NCI-H1092 treated with DMSO at 0.1 percent for 48 hours (cell line): ENCODE measurements at regions not wholly inside any gene's neighbourhood (a gene's known extent, or its start where the extent isn't known, plus 50 kb on each side); places are given as distances from the start of the nearest gene placed in this dataset.
A peak's percentile ranks its signal among the peaks of the same experiment; 100 is the strongest.

ENCODE experiments used
- DNase-seq: peaks from one replicate; lab custom pipeline; 2025; lab: John Stamatoyannopoulos, UW

DNA sequence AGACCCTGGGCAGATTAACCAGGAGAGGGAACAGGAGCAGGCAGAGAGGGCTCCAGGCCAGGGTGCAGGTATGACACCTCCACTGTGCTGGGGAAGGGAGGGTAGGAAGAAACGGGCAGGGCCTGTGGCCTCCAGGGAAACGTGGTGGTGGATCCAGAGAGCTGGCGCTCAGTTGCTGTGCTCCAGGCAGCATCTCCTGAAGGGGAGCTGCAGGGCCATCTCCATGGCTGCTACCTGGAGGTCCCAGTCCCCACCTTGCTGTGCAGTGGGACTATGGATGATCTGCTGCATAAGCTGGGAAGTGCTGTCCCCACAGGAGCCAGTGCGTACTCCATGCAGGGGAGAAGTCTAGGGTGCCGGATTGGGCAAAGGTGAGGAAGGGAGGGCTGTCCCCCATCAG, 125.9 kb upstream of the RUNX3 start:
- DNase-seq, result no peak

DNA sequence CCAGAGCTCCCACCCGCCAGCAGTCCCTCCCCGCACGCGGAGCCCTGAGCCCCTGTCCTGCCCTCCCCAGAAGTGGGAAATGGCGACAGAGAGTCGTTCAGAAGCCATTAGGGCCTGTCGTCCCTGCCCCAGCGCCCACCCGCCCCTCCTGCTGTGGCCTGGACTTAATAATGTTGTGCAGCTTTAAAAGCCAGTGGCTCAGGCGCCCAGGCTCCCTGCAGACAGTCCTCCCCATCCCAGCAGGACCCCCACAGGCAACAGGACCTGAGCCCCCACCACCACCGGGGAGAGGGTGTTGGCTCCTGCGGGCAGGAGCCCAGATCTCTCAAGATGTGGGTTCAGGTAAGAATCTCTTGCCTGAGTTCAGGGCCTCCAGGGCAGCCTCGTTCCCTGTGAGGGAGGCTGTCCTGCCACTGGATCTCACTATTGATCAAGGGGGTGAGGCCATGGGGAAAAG, 125.3 kb upstream of the RUNX3 start:
- no peak for DNase-seq

DNA sequence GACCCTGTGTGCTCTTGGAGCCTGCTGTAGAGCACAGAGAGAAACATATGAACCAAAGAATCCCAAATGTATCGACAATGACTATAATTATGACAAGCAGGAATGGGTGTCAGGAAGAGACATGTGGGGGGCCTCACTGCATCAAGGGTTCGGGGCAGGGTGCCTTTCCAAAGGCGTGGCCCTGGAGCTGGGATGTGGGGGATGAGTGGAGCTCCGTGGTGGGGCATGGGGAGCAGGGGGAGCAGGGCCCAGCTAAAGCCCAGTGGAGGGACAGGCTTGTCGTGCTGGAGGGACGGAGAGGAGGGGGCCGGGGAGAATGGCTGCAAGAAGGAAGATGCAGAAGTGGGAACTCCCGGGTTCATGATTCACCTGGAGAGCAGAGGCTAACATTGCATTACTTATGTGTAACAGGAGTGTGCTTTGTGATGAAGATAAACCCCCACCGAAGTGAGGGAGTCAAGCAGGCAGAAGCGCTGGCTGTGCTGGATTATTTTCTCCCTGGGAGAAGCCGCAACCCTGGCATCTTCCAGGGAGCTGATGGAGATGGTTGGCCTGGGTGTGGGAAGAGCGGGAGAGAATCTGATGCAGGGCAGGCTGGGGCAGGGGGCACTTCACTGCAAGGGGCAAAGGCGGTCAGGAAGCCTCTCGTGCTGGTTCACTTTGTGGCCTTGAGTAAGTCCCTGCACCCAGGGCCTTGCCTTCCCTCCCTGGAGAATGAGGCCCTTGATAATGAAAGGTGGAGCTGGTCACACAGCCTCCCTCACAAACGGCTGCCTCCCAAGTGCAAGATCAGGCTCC, 124.6 kb upstream of the RUNX3 start:
- DNase-seq, result no peak

DNA sequence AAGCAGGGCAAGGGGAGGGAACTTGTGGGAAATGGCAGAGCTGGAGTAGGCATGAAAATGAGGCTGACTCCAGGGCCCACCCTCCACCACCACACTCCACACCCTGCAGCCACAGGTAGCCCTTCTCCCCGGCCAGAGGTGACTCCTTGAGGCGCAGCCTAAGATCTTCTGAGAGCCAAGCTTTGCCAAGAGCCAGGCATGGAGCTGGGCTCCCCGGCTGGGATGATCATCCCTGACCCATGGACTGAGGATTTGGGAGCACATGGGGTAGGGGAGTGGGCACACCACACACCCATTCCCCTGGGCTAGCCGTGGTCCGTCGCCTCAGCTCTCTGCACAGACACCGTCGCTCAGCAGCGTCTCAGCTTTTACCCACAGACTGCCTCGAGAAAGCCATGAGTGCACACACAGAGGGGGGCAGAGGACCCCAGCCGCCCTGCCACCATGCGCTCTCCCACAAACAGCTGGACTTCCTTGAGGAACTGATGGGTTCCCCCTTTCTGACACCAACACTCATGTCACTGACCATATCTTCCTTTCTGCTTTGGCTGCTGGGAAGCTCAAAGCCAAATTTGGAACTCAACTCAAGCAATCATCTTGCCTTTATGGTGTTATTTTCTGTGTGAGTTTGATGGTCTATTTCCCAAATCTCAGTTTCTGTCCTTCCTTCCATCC, 123.6 kb upstream of the RUNX3 start:
- DNase-seq, result no peak

DNA sequence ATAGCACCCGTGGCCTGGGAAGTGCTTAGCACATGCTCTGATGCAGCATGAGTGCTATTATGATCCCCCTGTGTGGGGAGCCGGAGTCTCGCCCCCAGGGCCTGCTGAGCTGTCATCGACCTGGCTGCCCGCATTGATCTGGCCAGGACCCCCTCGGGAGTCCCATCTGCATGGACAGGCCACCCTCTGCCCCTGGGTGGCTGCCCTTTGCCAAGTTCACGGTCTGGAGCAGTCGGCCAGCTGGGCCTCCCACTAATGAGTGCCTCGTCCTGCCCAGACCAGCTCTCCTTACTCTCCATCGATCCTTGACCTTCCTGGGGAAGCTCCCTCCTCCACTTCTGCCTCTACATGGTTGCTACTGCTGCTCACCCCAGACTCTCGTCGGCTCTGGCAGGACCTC, 121.8 kb upstream of the RUNX3 start:
- no peak for DNase-seq

DNA sequence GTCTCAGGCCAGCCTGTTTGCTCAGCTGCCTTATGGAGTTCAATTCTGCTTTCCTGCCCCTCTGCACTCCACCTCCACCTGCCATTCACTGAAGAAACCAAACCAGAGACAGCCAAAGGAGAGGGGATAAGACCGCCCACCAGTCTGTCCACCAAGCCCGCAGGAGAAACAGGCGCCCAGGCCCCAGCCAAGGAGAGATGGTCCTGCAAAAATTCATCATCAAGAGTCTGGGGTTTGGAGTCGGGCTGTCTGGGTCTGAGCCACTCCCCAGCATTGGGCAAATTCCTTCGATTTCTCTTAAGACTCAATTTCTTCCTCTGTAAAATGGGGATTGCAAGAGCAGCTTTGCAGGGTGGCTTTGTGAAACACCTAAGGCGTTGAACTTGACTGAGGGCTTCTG, 121.4 kb upstream of the RUNX3 start:
- peak; percentile 69 for DNase-seq

DNA sequence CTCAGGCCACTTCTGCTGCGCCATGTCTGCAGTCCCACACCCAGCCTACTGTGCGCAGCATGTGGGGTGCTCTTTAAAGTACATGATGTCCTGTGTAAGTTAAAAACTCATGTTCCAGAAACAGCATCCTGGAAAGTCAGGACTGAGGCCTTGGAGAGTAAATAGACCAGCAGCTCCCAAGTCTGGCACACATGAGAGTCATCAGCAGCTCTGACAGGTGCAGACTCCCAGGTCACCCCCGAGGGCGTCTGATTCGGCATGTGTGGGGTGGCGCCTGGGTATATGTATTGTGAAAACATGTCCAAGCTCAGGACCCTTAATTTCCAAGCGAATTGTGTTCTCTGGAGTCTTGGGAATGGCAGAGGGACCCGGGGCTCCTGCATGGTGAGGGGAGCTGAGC, 120.1 kb upstream of the RUNX3 start:
- DNase-seq, result no peak

DNA sequence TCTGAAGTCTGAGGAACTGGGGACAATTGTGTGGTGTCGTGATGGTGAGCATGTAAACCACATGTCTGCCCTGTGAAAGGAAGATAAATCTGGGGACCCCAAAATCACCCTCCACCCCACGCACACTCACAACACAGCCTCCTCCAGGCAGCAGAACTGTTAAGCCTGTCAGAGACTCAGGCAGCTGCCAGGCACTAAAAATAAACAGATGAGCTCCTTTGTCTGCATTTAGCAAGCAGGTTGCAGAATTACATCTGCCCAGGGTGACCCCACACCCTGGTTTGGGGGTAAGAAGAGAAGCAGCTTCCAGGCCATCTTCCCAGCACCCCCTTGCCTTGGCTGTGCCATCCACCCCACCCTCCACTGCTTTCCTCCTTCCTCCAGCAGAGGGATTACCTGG, 119.1 kb upstream of the RUNX3 start:
- no peak for DNase-seq

DNA sequence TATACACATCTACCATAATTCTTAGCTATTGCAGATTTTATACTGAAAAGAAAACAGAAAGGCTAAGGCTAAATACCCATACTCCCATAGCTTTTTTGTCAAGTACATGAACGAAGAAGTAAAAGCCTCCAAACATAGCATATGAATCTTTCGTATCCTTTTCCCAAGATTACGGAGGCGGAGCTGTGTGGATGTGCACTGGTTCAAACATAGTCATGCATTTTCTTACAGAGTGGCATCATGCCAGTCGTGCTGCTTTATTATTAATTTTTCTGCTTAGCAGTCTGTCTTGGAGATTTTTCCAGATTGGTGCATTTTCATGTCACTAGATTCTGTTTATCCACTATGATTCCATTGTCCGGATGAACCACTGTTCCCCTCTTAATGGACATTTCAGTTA, 118.7 kb upstream of the RUNX3 start:
- DNase-seq, result no peak

DNA sequence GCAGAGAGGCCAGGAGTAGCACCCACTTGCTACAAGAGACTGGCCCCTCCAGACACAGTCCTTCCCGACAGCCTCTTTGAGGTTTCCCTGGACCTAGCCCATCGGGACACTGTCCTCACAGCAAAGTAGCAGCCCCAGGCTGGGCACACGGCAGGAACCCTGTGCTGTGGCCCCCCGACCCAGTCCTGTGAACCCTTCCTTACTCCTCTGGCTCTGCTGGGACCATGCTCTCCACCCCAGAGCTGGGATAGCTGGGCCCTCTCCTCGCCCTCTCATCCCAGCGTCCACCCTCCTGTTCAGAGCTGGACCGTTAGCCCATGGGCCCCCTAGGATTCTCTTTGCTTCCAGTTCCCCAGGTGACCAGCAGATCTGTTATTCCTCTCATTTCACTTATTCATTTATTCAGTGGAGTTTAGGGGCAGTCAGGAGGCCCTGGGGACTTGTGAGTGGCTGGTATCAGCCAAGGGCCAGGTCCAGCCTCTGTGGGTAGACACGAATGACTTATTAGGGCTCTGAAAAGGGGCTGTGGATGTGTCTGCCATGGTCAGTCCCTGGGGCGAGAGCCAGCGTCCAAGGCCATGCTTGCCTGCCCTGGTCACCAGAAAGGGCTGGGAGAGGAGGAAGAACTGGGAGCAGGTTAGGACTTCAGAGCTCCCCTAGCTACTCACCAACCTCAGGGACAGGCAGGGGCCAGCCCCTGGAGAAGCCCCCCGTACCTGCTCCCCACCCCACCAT, 117.6 kb upstream of the RUNX3 start:
- no peak for DNase-seq

DNA sequence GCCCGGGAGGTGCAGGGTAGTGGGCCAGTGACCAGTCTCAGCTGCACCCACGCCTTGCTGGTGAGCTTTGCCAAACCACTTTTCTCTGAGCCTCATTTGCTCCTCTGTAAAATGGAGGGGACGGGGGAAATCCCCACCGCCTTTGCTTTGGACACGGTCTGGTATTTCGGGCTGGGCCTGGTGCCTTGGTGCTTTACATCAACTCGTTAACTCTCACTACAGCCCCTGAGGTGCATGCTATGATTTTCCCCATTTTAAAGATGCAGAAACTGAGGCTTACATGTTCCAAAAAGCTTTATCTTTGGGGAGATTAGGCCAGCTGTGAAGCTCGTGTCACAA, 116.1 kb upstream of the RUNX3 start:
- no peak for DNase-seq

DNA sequence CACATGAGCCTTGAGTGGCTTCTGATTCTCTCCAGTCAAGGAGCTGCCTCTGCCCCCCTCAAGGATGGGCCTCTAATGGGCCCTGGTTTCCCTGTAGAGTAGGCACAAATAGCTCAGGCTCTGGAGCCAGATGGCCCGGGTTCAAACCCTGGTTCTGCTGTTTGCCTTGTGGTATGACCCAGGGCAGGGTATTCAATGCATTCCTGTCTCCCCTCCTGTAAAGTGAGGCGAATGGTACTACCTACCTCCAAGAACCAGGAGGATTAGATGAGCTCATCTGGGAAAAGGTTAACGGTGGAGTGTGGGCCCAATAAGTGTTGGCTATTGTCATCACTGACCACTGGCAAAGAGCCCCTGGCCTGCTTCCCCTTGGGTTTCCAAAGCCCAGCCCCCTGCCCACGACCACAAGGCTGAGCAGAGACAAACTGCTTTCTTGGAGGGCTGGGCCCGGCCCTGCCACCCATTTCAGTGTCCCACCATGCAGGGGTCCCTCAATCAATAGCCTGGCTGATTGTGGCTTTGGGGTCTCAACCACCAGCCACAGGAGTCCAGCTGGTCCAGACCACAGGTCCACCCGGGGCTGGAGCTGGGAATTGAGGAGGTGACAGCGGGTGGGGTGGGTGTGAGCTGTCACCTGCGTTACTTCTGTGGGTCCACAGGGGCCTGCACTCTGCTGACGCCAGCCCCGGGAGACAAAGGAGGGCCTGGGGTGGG, 115.6 kb upstream of the RUNX3 start:
- no peak for DNase-seq

DNA sequence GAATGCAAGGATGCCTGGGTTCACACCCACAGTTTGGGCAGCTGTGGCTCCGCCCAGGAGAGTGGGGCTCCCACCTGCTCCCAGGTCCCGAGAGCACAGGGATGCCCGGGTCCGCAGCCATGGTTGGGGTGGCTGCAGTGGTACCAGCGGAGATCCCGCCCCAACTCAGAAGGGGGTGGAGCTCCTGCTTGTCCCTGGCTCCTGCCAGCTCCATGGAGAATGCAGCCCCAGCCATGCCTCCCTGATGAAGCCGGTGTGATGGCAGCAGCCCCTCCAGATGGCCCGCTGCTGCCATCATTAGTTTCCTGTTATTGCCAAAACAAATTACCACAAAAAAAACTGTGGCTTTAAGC, 113.1 kb upstream of the RUNX3 start:
- DNase-seq, result no peak

DNA sequence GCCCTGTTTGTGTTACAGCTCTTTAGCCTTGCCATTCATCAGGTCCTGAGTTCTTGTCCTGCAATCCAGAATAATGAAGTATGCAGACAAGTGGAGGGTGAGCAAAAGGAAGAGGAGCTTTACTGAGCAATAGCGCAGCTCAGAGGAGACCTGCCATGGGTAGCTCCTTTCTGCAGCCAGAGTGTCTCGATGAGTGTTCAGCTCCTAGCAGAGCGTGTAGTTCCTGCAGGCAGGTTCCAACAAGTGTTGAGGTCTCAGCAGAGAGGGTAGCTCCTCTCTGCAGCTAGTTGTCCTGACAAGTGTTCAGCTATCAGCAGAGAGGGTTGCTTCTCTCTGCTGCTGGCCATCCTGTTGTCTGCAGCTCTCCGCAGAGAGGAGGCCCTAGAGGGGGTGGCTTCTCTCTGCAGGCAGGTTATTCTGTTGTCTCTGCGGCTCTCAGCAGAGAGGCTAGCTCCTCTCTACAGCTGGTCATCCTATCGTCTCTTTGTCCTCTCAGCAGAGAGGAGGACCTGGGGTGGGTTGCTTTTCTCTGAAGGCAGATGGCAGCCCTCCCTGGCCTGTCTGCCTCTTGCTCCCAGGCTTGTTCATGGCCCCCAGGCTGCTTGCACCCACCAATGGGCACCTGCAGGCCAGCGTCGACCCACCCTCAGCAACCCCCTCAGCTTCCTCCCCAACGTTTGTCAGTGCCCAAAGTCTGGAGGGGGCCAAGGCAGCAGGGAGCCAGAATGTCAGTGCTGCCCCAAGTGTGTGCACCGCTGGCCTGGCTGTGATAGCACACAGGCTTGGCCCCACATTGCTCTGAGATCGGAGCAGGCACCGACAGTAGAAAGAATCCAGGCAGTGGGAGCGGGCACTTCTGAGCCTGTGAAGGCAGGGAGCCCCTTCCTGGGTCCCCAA, 112.5 kb upstream of the RUNX3 start:
- no peak for DNase-seq

DNA sequence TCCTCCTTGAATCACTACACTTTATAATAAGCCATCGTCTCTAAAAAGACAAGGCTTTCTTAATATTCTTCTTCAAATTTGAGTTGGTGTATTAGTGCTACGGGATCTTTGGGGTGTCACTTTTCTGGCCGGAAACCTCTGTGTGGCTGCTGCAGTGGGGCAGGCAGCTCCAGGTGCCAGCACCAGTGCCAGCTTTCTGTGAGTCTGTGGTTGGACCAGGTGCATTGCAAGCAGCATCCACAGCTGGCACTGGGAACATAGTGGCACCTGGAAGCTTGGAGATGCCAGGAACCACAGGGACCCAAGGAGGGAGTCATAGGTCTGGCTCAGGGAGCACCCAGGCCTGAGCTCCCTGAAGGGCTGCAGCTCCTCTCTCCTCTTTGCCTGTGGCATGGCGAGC, 111.8 kb upstream of the RUNX3 start:
- DNase-seq, result no peak

DNA sequence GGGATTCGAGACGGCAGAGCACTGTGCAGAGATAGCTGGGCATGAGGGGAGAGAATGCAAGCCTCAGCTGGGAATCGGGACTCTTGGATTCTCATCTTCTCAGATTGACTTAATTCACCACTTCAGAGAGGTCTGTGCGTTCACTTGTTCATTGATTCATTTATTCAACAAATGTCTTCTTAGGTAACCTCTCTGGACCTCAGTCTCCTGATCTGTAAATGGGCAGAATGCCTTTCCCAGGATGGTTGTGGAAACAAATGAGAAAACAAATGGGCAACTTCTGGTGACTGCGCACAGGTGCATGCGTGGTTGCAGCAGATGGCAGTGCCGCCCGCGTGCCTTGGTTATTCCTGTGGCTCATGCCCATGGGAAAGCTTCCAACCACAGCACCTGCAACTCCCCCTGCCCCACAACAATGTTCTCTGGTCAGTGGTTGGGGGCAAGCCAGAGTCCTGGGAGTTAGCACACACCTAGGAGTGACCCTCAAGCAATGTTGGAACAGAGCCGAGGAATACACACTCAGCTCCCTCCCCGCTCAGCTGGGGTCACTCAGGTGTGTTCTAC, 110.1 kb upstream of the RUNX3 start:
- no peak for DNase-seq

DNA sequence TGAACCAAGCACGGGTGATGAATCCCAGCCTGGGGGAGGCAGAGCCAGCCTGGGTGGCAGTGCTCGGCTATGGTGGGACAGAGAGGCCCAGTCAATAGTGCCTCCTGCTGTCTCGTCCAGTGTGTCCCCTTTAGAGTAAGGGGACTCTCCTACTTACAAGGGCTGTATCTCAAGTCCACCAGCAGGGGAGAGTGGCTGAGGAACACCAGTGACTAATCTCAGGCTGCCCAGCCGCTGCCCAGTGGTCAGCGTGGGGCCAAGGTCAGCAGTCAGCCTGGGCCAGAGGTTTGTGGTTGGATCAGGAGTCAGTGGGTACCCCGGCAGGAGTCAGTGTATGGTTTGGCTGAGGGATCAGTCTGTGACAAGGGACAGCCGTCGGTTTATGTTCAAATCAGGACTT, 109.2 kb upstream of the RUNX3 start:
- no peak for DNase-seq

DNA sequence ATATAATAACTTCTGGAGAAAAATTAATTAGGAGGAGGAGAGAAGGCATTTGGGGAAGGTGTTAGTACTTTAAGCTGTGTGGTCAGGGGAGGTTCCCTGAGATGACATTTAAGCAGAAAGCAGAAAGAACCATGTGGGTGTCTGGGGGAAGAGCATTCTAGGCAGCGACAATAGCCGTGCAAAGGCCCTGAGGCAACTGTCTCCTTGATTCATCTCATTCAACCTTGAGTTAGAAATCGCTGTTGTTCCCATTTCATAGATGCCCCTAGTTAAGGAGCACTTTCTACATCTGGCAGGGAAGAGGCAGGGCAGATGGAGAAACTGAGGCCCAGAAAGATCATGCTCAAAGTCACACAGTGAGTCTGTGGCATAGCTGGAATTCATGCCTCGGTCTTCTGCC, 108.6 kb upstream of the RUNX3 start:
- DNase-seq, result no peak

DNA sequence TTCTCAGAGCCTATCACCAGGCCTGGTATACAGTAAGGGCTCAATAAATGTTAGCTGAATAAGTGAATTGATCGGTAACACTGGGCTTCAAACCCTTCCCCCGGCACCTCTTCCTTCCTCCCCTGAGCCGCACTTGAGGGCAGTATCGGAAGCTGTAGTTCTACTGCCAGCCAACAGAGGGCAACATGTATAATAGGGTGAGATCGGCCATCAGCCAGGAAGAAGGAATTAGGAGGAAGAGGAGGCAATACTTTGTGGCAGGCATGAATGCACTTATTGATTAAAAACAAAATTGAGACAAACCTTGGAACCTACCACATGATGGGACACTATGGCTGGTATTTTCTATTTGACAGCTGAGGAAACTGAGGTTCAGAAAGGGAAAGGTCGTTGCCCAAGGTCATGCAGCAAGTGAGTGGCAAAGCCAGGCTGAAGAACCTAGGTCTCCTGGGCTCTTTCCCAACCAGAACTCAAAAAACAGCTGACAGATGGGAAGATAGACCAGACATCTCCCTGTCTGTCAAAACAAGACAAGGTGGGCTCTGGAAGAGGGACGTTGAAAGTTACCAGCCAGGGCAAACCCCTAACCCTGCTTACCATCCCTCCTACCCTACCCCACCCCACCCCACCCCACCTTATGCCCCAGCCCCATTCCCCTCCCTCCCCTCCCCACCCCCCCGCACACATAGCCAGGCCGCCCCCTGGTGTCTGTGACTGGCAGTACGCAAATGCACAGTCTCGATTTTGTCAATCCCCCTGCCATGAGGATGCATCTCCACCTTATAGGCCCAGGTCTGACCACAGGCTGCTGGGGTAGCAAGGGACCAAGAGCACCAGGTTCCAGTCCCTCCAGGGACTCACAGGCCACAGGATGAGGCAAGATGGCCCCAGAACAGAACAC, 107.3 kb upstream of the RUNX3 start:
- DNase-seq, result no peak

DNA sequence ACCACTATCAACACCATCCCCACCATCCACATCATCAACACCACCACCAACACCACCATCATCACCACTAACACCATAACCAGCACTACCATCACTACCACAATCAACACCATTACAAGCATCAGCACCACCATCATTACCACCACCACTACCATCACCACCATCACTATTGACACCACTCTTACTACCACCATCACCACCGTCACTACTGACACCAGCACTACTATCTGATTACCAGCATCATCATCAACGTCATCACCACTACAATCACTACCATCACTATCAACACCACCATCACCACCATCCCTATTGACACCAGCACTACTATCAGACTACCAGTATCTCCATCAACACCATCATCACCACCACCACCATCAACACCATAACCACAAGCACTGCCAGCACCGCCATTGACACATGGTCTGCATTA, 106.1 kb upstream of the RUNX3 start:
- DNase-seq, result no peak
